Myocyte (in vitro differentiated cells): ENCODE measurements at regions not wholly inside any gene's neighbourhood (a gene's known extent, or its start where the extent isn't known, plus 50 kb on each side); places are given as distances from the start of the nearest gene placed in this dataset.

Experiments
- DNase-seq: peaks from one replicate; pipeline ENCODE4 v3.0.0-alpha.2; 2012; ENCODE audit warnings: low read depth

- no peak for DNase-seq
Measured at GRCh38 chr14:61941421-61942150, 179.4 kb downstream of the SNAPC1 start.

DNA sequence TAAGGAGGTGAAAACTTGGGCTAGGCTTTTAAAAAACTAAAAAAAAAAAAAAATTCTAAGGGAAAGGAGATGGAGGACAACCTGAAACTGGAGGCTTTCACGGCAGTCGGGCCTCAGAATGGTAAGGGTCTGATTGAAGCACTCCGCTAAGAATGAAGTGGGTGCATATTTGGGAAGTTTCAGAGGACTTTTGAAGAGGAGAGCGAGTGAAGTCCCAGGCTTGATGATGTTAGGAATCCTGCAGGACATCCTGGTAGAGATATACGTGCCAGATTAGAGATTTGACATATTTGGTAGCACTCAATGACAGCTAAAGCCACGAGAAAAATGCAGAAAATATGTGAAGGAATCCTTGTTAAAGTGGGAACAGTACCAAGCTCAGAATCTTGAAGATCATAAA lies 186.2 kb downstream of the SNAPC1 start:
- no peak for DNase-seq

DNA sequence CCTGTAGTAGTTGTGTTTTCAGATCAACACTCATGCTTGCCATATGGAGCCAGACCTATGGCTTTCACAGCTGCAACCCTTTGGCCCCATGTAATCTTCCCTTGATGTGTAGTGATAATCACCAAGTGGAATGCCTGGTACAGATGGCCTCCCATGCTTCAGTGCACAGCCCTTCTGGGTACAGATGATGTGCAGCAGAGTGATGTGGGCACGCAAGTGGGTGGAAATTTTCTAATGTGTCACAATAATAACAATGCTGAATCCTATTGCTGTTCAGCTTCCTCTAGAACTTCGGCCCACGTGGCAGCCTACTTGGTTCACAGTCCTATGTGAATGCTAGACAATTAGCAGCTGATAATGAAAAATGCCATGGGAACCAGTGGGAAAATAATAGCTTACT lies 188.1 kb downstream of the SNAPC1 start:
- DNase-seq = no peak

DNA sequence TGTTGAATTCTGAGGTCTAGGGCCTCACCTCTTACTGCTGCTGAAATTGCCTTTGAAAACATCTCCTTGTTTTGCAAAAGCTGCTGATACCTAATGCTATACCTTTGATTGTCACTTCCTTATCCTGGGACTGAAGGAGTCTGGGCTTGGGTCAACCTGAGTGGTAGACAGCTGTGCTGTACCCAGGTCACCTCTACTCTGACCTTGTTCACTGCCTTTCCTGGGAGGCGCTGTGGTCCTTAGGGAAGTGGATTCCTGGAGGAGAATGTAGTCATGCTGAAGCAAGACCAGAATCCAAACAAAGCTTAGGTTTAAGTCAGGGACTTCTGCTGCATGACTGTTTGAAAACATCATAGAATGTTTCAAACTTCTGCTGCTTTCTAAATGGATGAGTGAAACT lies 191.4 kb downstream of the SNAPC1 start:
- DNase-seq = no peak

DNA sequence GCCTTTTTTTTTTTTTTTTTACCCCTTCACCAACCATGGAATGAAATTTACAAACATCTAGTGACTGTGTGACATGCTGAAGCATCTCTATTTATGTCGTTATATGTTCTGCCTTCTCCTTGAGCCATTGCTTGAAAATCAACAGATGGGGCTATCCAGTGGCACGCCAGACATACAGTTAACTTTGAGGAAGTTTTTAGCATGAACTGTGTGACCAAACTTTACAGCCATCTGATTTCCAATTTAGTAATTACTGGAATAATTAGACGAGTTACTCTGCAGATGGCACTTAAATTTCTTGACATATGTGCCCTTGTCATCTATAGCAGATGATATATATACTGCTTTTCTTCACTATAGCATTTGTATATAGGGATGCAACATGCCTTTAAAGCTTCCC lies 192.1 kb downstream of the SNAPC1 start:
- DNase-seq = no peak

GRCh38 chr14:61956517-61956916 lies 194.3 kb downstream of the SNAPC1 start:
- DNase-seq = no peak

- DNase-seq = no peak
Measured at GRCh38 chr14:61959348-61959747, 197.1 kb downstream of the SNAPC1 start.

- no peak for DNase-seq
Measured at GRCh38 chr14:61961369-61961768, 199.1 kb downstream of the SNAPC1 start.

- no peak for DNase-seq
Measured at GRCh38 chr14:61963926-61964325, 201.7 kb downstream of the SNAPC1 start.

GRCh38 chr14:61965030-61965745 lies 203.0 kb downstream of the SNAPC1 start:
- no peak for DNase-seq

- DNase-seq = no peak
Measured at GRCh38 chr14:61968207-61968606, 206.0 kb downstream of the SNAPC1 start.

DNA sequence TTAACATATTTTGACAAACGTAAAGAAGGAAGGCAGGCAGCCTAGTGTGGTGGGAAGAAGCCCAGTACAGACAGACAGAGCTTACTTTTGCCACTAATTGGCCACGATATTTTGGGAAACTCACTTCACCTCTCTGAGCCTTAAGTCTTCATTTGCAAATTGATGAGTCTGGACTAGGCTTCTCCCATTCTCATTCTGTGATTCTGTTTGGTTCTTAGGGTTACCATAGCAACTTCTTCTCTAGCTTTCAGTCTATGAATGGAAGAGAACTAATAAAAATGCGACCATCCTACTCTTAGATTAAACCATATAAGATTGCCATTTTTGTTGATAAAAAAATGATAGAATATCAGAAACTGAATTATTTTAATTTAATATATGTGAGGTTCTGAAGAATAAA lies 210.5 kb downstream of the SNAPC1 start:
- DNase-seq = no peak

- peak; percentile 3 for DNase-seq
Measured at GRCh38 chr14:61973981-61974380, 211.8 kb downstream of the SNAPC1 start.

- no peak for DNase-seq
Measured at GRCh38 chr14:61977217-61977616, 215.0 kb downstream of the SNAPC1 start.

- DNase-seq = no peak
Measured at GRCh38 chr14:61988240-61988639, 226.0 kb downstream of the SNAPC1 start.

GRCh38 chr14:61992139-61992538 lies 229.9 kb downstream of the SNAPC1 start:
- no peak for DNase-seq

GRCh38 chr14:61992926-61993325 lies 230.7 kb downstream of the SNAPC1 start:
- DNase-seq = no peak

DNA sequence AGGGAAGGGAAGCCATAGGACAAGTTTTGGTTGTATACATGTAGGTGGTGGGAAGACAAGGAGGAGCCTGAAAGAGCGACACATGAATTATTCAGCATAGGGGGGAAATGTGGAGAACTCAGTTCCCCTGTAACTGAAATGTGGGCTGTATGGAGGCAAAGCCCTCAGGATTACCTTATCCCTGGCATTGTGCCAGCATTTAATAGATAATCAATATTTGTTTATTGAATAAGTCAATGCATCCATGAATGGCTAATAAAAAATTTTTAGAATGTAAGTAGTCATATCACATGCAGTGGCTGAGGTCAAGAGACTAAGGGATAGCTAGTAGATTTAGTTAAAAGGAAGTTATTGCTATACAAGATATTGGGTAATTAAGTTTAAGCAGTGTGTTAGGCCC lies 232.4 kb downstream of the SNAPC1 start:
- DNase-seq = no peak

DNA sequence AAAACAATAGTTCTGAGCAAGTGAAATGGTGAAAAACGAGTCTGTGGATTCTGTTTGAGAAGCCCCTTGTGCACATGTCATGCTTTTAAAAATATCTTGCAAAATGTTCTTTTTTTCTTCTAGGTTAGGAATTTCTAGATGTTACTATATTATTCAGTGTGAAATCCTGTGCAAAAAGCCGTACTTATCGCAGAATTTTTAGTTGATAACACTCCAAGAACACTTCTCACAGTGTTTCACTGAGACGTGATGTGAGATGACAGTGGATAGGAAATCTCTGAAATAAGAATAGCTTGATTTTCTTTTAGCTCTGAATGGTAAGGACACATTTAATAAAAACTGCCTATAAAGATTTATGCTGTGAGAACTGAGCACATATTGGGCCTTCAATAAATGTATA lies 234.5 kb downstream of the SNAPC1 start:
- no peak for DNase-seq

DNA sequence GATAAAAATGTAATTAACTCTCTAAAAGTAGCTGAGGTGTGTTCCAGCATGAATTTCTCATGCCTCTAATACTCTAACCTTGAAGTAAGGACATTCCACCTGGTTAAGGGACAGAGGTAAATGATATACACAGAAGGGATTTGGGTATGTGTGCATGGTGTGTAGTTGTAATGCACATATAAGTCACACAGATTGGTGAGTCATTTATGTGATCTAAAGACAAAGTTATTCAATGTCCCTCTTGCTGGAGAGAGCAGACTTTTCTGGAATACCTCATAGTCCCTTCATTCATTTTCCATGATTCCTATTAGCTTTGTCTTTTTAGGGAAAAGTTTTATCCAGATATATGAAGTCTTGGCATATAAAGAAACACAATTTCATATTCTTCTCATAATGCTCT lies 234.9 kb downstream of the SNAPC1 start:
- no peak for DNase-seq

DNA sequence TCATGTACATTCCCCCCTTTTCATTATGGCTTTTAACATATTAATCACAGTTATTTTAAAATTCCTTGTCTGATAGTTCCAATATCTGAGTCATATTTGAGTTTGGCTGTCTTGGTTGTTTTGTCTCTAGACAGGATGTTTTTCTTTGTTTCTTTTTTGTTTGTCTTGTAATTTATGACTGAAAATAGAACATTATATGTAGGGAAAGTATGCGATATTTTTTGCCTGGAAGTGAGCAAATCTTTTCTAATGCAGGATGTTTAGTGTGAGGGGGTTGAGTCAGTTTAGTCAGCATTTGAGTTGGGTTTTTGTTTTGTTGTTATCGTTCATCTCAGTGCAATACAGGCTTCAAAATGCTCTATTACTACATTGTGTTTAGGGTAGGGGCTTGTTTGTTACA lies 239.7 kb downstream of the SNAPC1 start:
- no peak for DNase-seq

GRCh38 chr14:62002642-62003041 lies 240.4 kb downstream of the SNAPC1 start:
- DNase-seq = no peak

- no peak for DNase-seq
Measured at GRCh38 chr14:62003701-62004100, 241.5 kb downstream of the SNAPC1 start.
